Duodenal mucosa (tissue), 2 donors: ENCODE measurements at regions not wholly inside any gene's neighbourhood (a gene's known extent, or its start where the extent isn't known, plus 50 kb on each side); places are given as distances from the start of the nearest gene placed in this dataset.

Experiments
- H3K27ac ChIP-seq: one replicate; pipeline ENCODE4 v1.7.0; 2013; ENCODE audit warnings: low read depth, low read length
- H3K27me3 ChIP-seq, 2 donors: one replicate each; pipeline ENCODE4 v1.7.0; 2013; ENCODE audit warnings: low read length in 2 of 2, control low read depth in 1 of 2; ENCODE audit not compliant: insufficient read depth in 2 of 2, control insufficient read depth in 1 of 2
- H3K36me3 ChIP-seq, 2 donors: one replicate each; pipeline ENCODE4 v1.7.0; 2013; ENCODE audit warnings: low read length in 2 of 2, control low read depth in 1 of 2; ENCODE audit not compliant: insufficient read depth in 2 of 2, control insufficient read depth in 1 of 2
- H3K4me1 ChIP-seq, 2 donors: one replicate each; pipeline ENCODE4 v1.7.0; 2013; ENCODE audit warnings: low read length in 2 of 2, control low read depth in 1 of 2; ENCODE audit not compliant: insufficient read depth in 2 of 2, control insufficient read depth in 1 of 2
- H3K4me3 ChIP-seq, 2 donors: one replicate each; pipeline ENCODE4 v1.7.0; 2013; ENCODE audit warnings: low read length in 2 of 2, low read depth in 1 of 2
- H3K9ac ChIP-seq, 2 donors: one replicate each; pipeline ENCODE4 v1.7.0; 2013; ENCODE audit warnings: low read length in 2 of 2, low read depth in 1 of 2
- H3K9me3 ChIP-seq, 2 donors: one replicate each; pipeline ENCODE4 v1.7.0; 2013; ENCODE audit warnings: low read length in 2 of 2, control low read depth in 1 of 2; ENCODE audit not compliant: control insufficient read depth in 1 of 2

DNA sequence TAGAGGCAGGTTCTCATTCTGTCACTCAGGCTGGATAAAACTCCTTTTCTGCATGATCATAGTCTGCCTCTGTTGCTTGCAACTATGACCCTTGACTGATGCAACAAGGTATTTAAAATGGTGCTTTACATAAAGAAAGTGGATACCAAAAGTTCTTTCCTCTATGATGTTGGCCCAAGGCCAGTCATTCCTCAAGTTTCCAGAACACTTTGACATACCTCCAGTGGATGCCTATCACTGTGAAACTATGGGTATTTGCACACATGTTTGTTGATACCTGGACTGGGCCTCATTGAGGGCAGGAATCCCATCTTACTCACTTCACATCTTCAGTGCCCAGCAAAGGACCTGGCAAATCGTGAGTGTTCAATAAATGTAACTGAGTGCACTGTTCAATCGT lies 159.0 kb upstream of the ZC3H12C start:
- no peaks in the 10 kb centered on the region for H3K9me3 ChIP-seq
- no peaks in the 10 kb centered on the region for H3K36me3 ChIP-seq
- H3K4me1 ChIP-seq = no peaks in the 10 kb centered on the region
- H3K9ac ChIP-seq = no peak overlapping the region
- no peak overlapping the region for H3K4me3 ChIP-seq
- H3K27me3 ChIP-seq = no peaks in the 10 kb centered on the region
- no peak overlapping the region for H3K27ac ChIP-seq

DNA sequence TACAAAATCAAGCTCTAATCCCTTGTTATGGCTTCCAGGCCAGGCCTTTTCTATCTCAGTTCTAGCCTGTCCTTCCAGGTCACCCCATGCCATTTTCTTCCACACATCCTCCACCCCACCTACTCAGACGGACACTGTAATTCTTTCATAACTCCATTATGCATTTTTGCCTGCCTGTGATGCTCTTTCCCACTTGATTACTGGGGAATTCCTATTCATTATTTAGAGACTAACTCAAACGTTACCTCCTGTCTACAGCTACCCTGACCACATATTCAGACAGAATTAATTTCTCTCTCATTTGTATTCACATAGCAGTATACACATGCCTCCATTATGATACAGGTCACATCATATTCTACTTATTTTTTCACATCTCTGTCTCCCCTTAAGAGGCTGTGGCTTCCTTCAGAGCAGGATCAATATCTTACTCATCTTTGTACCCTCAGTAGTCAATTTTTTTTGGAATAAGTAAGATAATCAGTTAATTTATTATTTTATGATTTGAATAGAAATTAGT lies 156.5 kb upstream of the ZC3H12C start:
- Histone ChIP-seq H3K9me3 (no peaks in the 10 kb centered on the region), H3K4me1 (no peaks in the 10 kb centered on the region), H3K27me3 (no peaks in the 10 kb centered on the region), H3K4me3 (no peak overlapping the region), H3K9ac (no peak overlapping the region), H3K27ac (no peak overlapping the region), H3K36me3 (no peaks in the 10 kb centered on the region)

GRCh38 chr11:109937968-109938367 lies 155.2 kb upstream of the ZC3H12C start:
- H3K9ac ChIP-seq = no peak overlapping the region
- H3K36me3 ChIP-seq = no peaks in the 10 kb centered on the region
- no peak overlapping the region for H3K27ac ChIP-seq
- no peaks in the 10 kb centered on the region for H3K9me3 ChIP-seq
- no peak overlapping the region for H3K4me3 ChIP-seq
- no peaks in the 10 kb centered on the region for H3K4me1 ChIP-seq
- no peaks in the 10 kb centered on the region for H3K27me3 ChIP-seq

GRCh38 chr11:109939166-109939810 lies 153.9 kb upstream of the ZC3H12C start:
- H3K36me3 ChIP-seq = no peaks in the 10 kb centered on the region
- H3K27me3 ChIP-seq = no peaks in the 10 kb centered on the region
- H3K4me1 ChIP-seq = no peaks in the 10 kb centered on the region
- H3K4me3 ChIP-seq = no peak overlapping the region
- no peak overlapping the region for H3K27ac ChIP-seq
- H3K9me3 ChIP-seq = no peaks in the 10 kb centered on the region
- no peak overlapping the region for H3K9ac ChIP-seq

DNA sequence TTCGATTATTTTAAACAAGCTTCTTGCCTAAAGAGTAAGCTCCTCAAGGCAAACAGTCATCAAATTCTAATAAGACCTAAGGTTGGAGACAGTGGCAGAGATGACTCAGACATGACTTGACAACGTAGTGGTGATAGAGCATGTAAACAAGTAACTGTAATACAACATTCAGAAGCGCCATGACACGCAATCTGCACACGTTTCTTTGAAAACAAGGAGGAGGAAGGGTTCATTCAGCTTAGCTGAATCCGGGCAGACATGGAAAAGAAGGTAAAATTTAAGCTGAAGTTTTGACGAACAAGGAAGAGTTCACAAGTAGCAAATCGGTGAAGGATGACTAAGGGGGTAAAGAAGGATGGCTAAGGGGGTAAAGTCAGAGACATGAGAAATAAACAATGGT lies 152.4 kb upstream of the ZC3H12C start:
- H3K9ac ChIP-seq = no peak overlapping the region
- no peaks in the 10 kb centered on the region for H3K36me3 ChIP-seq
- H3K9me3 ChIP-seq = no peaks in the 10 kb centered on the region
- no peak overlapping the region for H3K4me3 ChIP-seq
- no peak overlapping the region for H3K27ac ChIP-seq
- H3K27me3 ChIP-seq = no peaks in the 10 kb centered on the region
- no peaks in the 10 kb centered on the region for H3K4me1 ChIP-seq

- Histone ChIP-seq H3K4me1 (peaks cover 4 to 5% of the 10 kb centered on the region in 2 donors), H3K9ac (no peak overlapping the region), H3K27ac (no peak overlapping the region)
Measured at GRCh38 chr11:109945626-109946321, 147.4 kb upstream of the ZC3H12C start.

GRCh38 chr11:109946322-109946846 lies 146.8 kb upstream of the ZC3H12C start:
- Histone ChIP-seq H3K36me3 (no peaks in the 10 kb centered on the region), H3K4me3 (peak overlapping the region; percentile 1 to 42), H3K4me1 (peaks cover 4 to 5% of the 10 kb centered on the region in 2 donors), H3K27me3 (no peaks in the 10 kb centered on the region), H3K9me3 (no peaks in the 10 kb centered on the region), H3K27ac (peak overlapping the region; percentile 26), H3K9ac (no peak overlapping the region)

More at GRCh38 chr11:109945626-109946321, 147.4 kb upstream of the ZC3H12C start:
- Histone ChIP-seq H3K27me3 (no peaks in the 10 kb centered on the region), H3K36me3 (no peaks in the 10 kb centered on the region), H3K9me3 (no peaks in the 10 kb centered on the region), H3K4me3 (peak overlapping the region; percentile 1 to 42)

DNA sequence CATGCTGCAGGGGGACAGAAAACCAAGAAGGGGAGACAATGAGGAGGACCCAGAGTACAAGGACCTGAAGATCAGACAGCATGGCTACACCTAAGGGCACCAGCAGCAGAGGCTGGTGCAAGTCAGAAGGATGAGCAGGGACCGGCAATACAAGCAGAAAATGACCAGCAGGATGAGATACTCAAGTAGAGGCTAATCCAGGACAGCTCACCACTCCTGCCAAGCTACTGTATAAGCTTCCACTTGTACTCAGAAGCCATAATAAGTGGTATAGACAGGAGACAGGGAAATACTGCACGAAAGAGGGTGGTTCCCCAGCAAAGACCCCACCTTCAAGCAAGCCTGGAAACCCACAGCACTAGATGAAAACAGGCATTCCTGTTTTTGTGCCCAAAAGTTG lies 138.7 kb upstream of the ZC3H12C start:
- Histone ChIP-seq H3K36me3 (no peaks in the 10 kb centered on the region), H3K27ac (no peak overlapping the region), H3K4me1 (no peaks in the 10 kb centered on the region), H3K4me3 (no peak overlapping the region), H3K27me3 (no peaks in the 10 kb centered on the region), H3K9me3 (no peaks in the 10 kb centered on the region), H3K9ac (no peak overlapping the region)

- Histone ChIP-seq H3K36me3 (no peaks in the 10 kb centered on the region), H3K4me3 (no peak overlapping the region), H3K4me1 (no peaks in the 10 kb centered on the region), H3K27ac (no peak overlapping the region), H3K27me3 (no peaks in the 10 kb centered on the region), H3K9ac (no peak overlapping the region), H3K9me3 (no peaks in the 10 kb centered on the region)
Measured at GRCh38 chr11:109956124-109956793, 136.9 kb upstream of the ZC3H12C start.

DNA sequence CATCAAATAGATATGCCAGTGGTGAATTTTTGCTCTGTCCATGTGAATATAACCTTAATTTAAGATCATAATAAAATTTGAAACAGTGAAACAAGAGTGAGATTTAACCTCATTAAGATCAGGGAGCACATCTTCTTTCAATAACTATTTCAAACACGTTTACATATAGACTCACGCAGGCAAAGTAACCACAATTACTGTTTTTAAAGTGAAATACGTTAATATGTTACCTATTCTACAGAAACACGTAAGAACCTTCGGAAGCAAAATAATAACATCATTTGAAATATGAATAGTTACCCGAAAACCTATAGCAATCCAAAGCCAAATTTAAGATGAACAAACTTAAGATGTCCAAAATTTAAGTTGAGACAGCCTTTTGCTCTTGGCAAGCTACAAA lies 136.2 kb upstream of the ZC3H12C start:
- no peaks in the 10 kb centered on the region for H3K9me3 ChIP-seq
- H3K4me1 ChIP-seq = no peaks in the 10 kb centered on the region
- no peak overlapping the region for H3K9ac ChIP-seq

More for the DNA sequence above, 136.2 kb upstream of the ZC3H12C start:
- Histone ChIP-seq H3K27me3 (no peaks in the 10 kb centered on the region), H3K4me3 (no peak overlapping the region), H3K27ac (no peak overlapping the region), H3K36me3 (no peaks in the 10 kb centered on the region)
